GM12892 (cell line): ENCODE measurements at regions not wholly inside any gene's neighbourhood (a gene's known extent, or its start where the extent isn't known, plus 50 kb on each side); places are given as distances from the start of the nearest gene placed in this dataset.

Source experiments
- POLR2A ChIP-seq: IDR thresholded peaks from 2 replicates; pipeline ENCODE4 v1.6.1; 2011; ENCODE audit warnings: low read depth, low read length, control low read depth
- POLR2AphosphoS5 ChIP-seq: IDR thresholded peaks from 2 replicates; pipeline ENCODE4 v1.6.1; 2011; ENCODE audit warnings: low read depth, low read length, control low read depth

DNA sequence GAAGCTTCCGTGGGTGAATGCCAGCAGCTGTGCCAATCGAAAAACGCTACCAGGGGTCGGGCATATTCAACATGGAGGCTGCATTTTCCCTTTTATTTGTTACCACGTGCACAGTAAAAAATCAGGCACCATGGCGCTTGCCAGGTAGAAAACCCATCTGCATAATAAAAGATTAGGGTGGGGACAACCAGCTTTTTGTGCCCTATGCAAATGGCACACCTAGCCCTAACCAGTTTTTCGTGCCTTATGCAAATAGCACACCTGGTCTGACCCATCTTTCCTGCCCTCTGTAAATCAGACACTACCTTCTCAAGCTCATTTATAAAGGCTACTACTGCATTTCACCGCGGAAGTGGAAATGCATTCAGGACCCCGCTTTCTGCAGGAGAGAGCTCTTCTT, 62.1 kb upstream of the FREM2 start:
- TF ChIP-seq POLR2AphosphoS5 (no peak), POLR2A (no peak)
